ENCODE measurements at regions not wholly inside any gene's neighbourhood (a gene's known extent, or its start where the extent isn't known, plus 50 kb on each side); places are given as distances from the start of the nearest gene placed in this dataset.
A peak's percentile ranks its signal among the peaks of the same experiment; 100 is the strongest.
"Not testable (repeated sequence)": the region's sequence is repeated elsewhere in the genome, so short reads cannot be mapped to it uniquely, and the experiment has no call there.

GRCh38 chr6:68575765-68576439 is 59.2 kb upstream of the ADGRB3 start:
- DNase-seq = no peak

- no peak for DNase-seq
Observed at GRCh38 chr6:68572975-68573374, 62.1 kb upstream of the ADGRB3 start.

- peak; percentile 11 for DNase-seq
Observed at GRCh38 chr6:68572525-68572924, 62.6 kb upstream of the ADGRB3 start.

- peak; percentile 54 for DNase-seq
Observed at GRCh38 chr6:68559716-68560115, 75.4 kb upstream of the ADGRB3 start.

- DNase-seq = peak; percentile 51
Observed at GRCh38 chr6:68559070-68559469, 76.0 kb upstream of the ADGRB3 start.

- no peak for DNase-seq
Observed at GRCh38 chr6:68546620-68547019, 88.5 kb upstream of the ADGRB3 start.

GRCh38 chr6:68544450-68544849 is 90.6 kb upstream of the ADGRB3 start:
- DNase-seq = no peak

GRCh38 chr6:68533339-68533795 is 101.7 kb upstream of the ADGRB3 start:
- no peak for DNase-seq

GRCh38 chr6:68527691-68528090 is 107.4 kb upstream of the ADGRB3 start:
- DNase-seq = no peak

GRCh38 chr6:68506911-68507310 is 128.2 kb upstream of the ADGRB3 start:
- DNase-seq = no peak

GRCh38 chr6:68502946-68503345 is 132.1 kb upstream of the ADGRB3 start:
- DNase-seq = no peak

GRCh38 chr6:68497927-68498326 is 137.2 kb upstream of the ADGRB3 start:
- DNase-seq = no peak

- not testable (repeated sequence) for DNase-seq
Observed at GRCh38 chr6:68494880-68495279, 140.2 kb upstream of the ADGRB3 start.

GRCh38 chr6:68476611-68477010 is 158.5 kb upstream of the ADGRB3 start:
- DNase-seq = no peak

GRCh38 chr6:68473433-68474210 is 161.5 kb upstream of the ADGRB3 start:
- DNase-seq = no peak

GRCh38 chr6:68468244-68468884 is 166.7 kb upstream of the ADGRB3 start:
- DNase-seq = no peak

GRCh38 chr6:68458447-68458846 is 176.6 kb upstream of the ADGRB3 start:
- DNase-seq = no peak

- DNase-seq = no peak
Observed at GRCh38 chr6:68447112-68447511, 188.0 kb upstream of the ADGRB3 start.

- no peak for DNase-seq
Observed at GRCh38 chr6:68445926-68446325, 189.2 kb upstream of the ADGRB3 start.

- DNase-seq = no peak
Observed at GRCh38 chr6:68443704-68444103, 191.4 kb upstream of the ADGRB3 start.

GRCh38 chr6:68427630-68428029 is 207.5 kb upstream of the ADGRB3 start:
- DNase-seq = no peak

- DNase-seq = no peak
Observed at GRCh38 chr6:68410021-68410420, 225.1 kb upstream of the ADGRB3 start.

- no peak for DNase-seq
Observed at GRCh38 chr6:68400396-68400795, 234.7 kb upstream of the ADGRB3 start.

GRCh38 chr6:68391953-68392352 is 243.1 kb upstream of the ADGRB3 start:
- no peak for DNase-seq

All from NCI-H1694 (cell line).